HEK293 (cell line): ENCODE measurements at regions not wholly inside any gene's neighbourhood (a gene's known extent, or its start where the extent isn't known, plus 50 kb on each side); places are given as distances from the start of the nearest gene placed in this dataset.

Experiments used
- ATF2 ChIP-seq: fragments of 450-650 bp; formaldehyde crosslinking; IDR thresholded peaks from 2 replicates; pipeline ENCODE4 v1.5.1; 2016; ENCODE audit warnings: missing biosample characterization, missing genetic modification characterization, low read depth
- KLF16 ChIP-seq: fragments of 450-650 bp; formaldehyde crosslinking; IDR thresholded peaks from 2 replicates; pipeline ENCODE4 v1.5.1; 2017; ENCODE audit warnings: missing biosample characterization, missing genetic modification characterization
- MYNN ChIP-seq: fragments of 450-650 bp; formaldehyde crosslinking; IDR thresholded peaks from 2 replicates; pipeline ENCODE4 v1.5.1; 2016; ENCODE audit warnings: missing biosample characterization, missing genetic modification characterization, borderline replicate concordance
- PRDM1 ChIP-seq: fragments of 450-650 bp; formaldehyde crosslinking; IDR thresholded peaks from 2 replicates; pipeline ENCODE4; 2016; ENCODE audit warnings: missing biosample characterization, missing genetic modification characterization
- SETDB1 ChIP-seq: IDR thresholded peaks from one replicate; pipeline ENCODE4 v1.6.1; 2017; ENCODE audit warnings: mild to moderate bottlenecking, low read length, moderate library complexity, mixed read lengths; ENCODE audit not compliant: insufficient read length
- ZNF292 ChIP-seq: fragments of 450-650 bp; formaldehyde crosslinking; IDR thresholded peaks from 2 replicates; pipeline ENCODE4 v1.5.1; 2016; ENCODE audit warnings: low read depth, missing biosample characterization, missing genetic modification characterization, borderline replicate concordance
- ZNF335 ChIP-seq: fragments of 450-650 bp; formaldehyde crosslinking; conservative IDR thresholded peaks from 2 replicates; pipeline ENCODE4 v1.5.1; 2016; ENCODE audit warnings: missing biosample characterization, missing genetic modification characterization
- ZNF610 ChIP-seq: fragments of 450-650 bp; formaldehyde crosslinking; IDR thresholded peaks from 2 replicates; pipeline ENCODE4 v1.5.1; 2016; ENCODE audit warnings: missing biosample characterization, missing genetic modification characterization, borderline replicate concordance
- TF ChIP-seq, protein P1 (sequence below): fragments of 450-650 bp; formaldehyde crosslinking; IDR thresholded peaks from 2 replicates; pipeline ENCODE4 v1.5.1; 2016; ENCODE audit warnings: missing biosample characterization, missing genetic modification characterization
- TF ChIP-seq, protein P2 (sequence below): fragments of 450-650 bp; formaldehyde crosslinking; IDR thresholded peaks from 2 replicates; pipeline ENCODE4 v1.5.1; 2016; ENCODE audit warnings: missing biosample characterization, missing genetic modification characterization

- TF ChIP-seq ZNF335 (tag by site-specific recombination), result no peak
- TF ChIP-seq, protein P1, sequence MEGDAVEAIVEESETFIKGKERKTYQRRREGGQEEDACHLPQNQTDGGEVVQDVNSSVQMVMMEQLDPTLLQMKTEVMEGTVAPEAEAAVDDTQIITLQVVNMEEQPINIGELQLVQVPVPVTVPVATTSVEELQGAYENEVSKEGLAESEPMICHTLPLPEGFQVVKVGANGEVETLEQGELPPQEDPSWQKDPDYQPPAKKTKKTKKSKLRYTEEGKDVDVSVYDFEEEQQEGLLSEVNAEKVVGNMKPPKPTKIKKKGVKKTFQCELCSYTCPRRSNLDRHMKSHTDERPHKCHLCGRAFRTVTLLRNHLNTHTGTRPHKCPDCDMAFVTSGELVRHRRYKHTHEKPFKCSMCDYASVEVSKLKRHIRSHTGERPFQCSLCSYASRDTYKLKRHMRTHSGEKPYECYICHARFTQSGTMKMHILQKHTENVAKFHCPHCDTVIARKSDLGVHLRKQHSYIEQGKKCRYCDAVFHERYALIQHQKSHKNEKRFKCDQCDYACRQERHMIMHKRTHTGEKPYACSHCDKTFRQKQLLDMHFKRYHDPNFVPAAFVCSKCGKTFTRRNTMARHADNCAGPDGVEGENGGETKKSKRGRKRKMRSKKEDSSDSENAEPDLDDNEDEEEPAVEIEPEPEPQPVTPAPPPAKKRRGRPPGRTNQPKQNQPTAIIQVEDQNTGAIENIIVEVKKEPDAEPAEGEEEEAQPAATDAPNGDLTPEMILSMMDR (tag by site-specific recombination), result no peak
- TF ChIP-seq ATF2 (tag by site-specific recombination), result no peak
- TF ChIP-seq KLF16, result no peak
- TF ChIP-seq ZNF610 (tag by site-specific recombination), result no peak
- TF ChIP-seq ZNF292 (tag by site-specific recombination), result no peak
- TF ChIP-seq PRDM1, result no peak
- TF ChIP-seq, protein P2, sequence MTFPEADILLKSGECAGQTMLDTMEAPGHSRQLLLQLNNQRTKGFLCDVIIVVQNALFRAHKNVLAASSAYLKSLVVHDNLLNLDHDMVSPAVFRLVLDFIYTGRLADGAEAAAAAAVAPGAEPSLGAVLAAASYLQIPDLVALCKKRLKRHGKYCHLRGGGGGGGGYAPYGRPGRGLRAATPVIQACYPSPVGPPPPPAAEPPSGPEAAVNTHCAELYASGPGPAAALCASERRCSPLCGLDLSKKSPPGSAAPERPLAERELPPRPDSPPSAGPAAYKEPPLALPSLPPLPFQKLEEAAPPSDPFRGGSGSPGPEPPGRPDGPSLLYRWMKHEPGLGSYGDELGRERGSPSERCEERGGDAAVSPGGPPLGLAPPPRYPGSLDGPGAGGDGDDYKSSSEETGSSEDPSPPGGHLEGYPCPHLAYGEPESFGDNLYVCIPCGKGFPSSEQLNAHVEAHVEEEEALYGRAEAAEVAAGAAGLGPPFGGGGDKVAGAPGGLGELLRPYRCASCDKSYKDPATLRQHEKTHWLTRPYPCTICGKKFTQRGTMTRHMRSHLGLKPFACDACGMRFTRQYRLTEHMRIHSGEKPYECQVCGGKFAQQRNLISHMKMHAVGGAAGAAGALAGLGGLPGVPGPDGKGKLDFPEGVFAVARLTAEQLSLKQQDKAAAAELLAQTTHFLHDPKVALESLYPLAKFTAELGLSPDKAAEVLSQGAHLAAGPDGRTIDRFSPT (tag by site-specific recombination), result no peak
- no peak for TF ChIP-seq SETDB1
- TF ChIP-seq MYNN, result no peak
Observed at GRCh38 chr18:64513401-64513800, 364.5 kb upstream of the LINC00305 start.
